GM12891 (cell line): ENCODE measurements at regions not wholly inside any gene's neighbourhood (a gene's known extent, or its start where the extent isn't known, plus 50 kb on each side); places are given as distances from the start of the nearest gene placed in this dataset.
"Not testable (repeated sequence)": the region's sequence is repeated elsewhere in the genome, so short reads cannot be mapped to it uniquely, and the experiment has no call there.

Source experiments
- PAX5 ChIP-seq: IDR thresholded peaks from 2 replicates; pipeline ENCODE4 v1.6.1; 2011; ENCODE audit warnings: low read length, moderate library complexity, mild to moderate bottlenecking; ENCODE audit not compliant: insufficient read depth, severe bottlenecking
- POLR2A ChIP-seq: IDR thresholded peaks from 2 replicates; pipeline ENCODE4 v1.6.1; 2011; ENCODE audit warnings: low read depth, low read length, control low read depth
- POLR2AphosphoS5 ChIP-seq: IDR thresholded peaks from 2 replicates; pipeline ENCODE4 v1.6.1; 2011; ENCODE audit warnings: low read depth, low read length, control low read depth
- POU2F2 ChIP-seq: IDR thresholded peaks from 2 replicates; pipeline ENCODE4 v1.6.1; 2011; ENCODE audit warnings: low read depth, mild to moderate bottlenecking, control low read depth, low read length, moderate library complexity
- SPI1 ChIP-seq: IDR thresholded peaks from 2 replicates; pipeline ENCODE4 v1.6.1; 2011; ENCODE audit warnings: low read depth, low read length, control low read depth
- TAF1 ChIP-seq: IDR thresholded peaks from 2 replicates; pipeline ENCODE4 v1.6.1; 2011; ENCODE audit warnings: low read depth, low read length, control low read depth

- TF ChIP-seq POLR2A, TAF1, POLR2AphosphoS5, POU2F2, SPI1, PAX5: not testable (repeated sequence)
These were observed 1289.6 kb upstream of the SLC39A10 start for GRCh38 chr2:194367390-194367789.
